KMS-11 (cell line): ENCODE measurements at regions not wholly inside any gene's neighbourhood (a gene's known extent, or its start where the extent isn't known, plus 50 kb on each side); places are given as distances from the start of the nearest gene placed in this dataset.

Source experiments
- H2AFZ ChIP-seq: fragments of 200-600 bp; sonication (generic); 2 replicates; pipeline ENCODE4 v1.6.1; 2016; ENCODE audit warnings: antibody characterized with exemption, mixed run types, low read depth
- H3K27ac ChIP-seq: fragments of 200-600 bp; sonication (generic); 2 replicates; pipeline ENCODE4 v1.6.1; 2016; ENCODE audit warnings: mild to moderate bottlenecking, mixed run types
- H3K27me3 ChIP-seq: fragments of 200-600 bp; sonication (generic); 2 replicates; pipeline ENCODE4 v1.6.1; 2017; ENCODE audit warnings: mild to moderate bottlenecking, low read depth, mixed run types, moderate library complexity; ENCODE audit not compliant: insufficient read depth
- H3K36me3 ChIP-seq: fragments of 200-600 bp; sonication (generic); 2 replicates; pipeline ENCODE4 v1.6.1; 2017; ENCODE audit warnings: mild to moderate bottlenecking, mixed run types; ENCODE audit not compliant: insufficient read depth
- H3K4me1 ChIP-seq: fragments of 200-600 bp; sonication (generic); 2 replicates; pipeline ENCODE4 v1.6.1; 2016; ENCODE audit warnings: mild to moderate bottlenecking, low read depth, mixed run types; ENCODE audit not compliant: poor library complexity, severe bottlenecking
- H3K4me2 ChIP-seq: fragments of 200-600 bp; sonication (generic); 2 replicates; pipeline ENCODE4 v1.7.0; 2016; ENCODE audit warnings: mild to moderate bottlenecking, mixed run types
- H3K4me3 ChIP-seq: fragments of 200-600 bp; sonication (generic); IDR thresholded peaks from 2 replicates; pipeline ENCODE4 v1.6.1; 2017; ENCODE audit warnings: low read depth, low read length, mixed read lengths; ENCODE audit not compliant: insufficient read depth
- H3K79me2 ChIP-seq: fragments of 200-600 bp; sonication (generic); 2 replicates; pipeline ENCODE4 v1.6.1; 2016; ENCODE audit warnings: low read depth, mixed run types; ENCODE audit not compliant: insufficient read depth
- H3K9ac ChIP-seq: fragments of 200-600 bp; sonication (generic); 2 replicates; pipeline ENCODE4 v1.6.1; 2016; ENCODE audit warnings: mild to moderate bottlenecking, mixed run types
- H4K20me1 ChIP-seq: fragments of 200-600 bp; sonication (generic); 2 replicates; pipeline ENCODE4 v1.6.1; 2016; ENCODE audit warnings: mild to moderate bottlenecking, mixed run types; ENCODE audit not compliant: insufficient read depth
- TF ChIP-seq, protein P1 (sequence below): fragments of 200-600 bp; sonication (generic); conservative IDR thresholded peaks from 2 replicates; pipeline ENCODE4 v1.6.1; 2017; ENCODE audit warnings: low read depth, mild to moderate bottlenecking, antibody characterized with exemption, low read length, moderate library complexity, mixed read lengths

DNA sequence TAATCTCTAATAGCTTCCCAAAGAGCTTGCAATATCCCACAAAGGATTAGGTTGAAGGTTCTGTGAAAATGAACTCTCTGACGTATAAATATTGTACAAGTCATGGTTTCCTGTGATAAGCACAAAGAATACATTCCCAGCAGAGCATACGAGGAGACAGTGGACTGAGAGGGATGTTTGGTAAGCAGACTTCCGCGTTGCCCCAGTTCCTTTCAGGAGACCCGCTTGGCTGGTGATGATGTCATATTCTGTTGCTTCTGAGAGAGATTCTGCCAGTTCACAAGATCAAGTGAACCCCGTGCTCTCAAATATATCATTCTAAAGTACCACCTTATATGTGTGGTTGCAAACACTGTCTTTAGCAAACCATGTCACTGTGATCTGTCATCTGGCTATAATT lies 323.9 kb upstream of the CASK start:
- Histone ChIP-seq H4K20me1 (no peaks in the 10 kb centered on the region), H3K27me3 (no peaks in the 10 kb centered on the region), H3K4me3 (no peak overlapping the region), H3K4me1 (no peaks in the 10 kb centered on the region), H3K9ac (no peak overlapping the region), H2AFZ (no peak overlapping the region), H3K4me2 (no peak overlapping the region), H3K36me3 (no peaks in the 10 kb centered on the region), H3K79me2 (no peaks in the 10 kb centered on the region), H3K27ac (no peak overlapping the region)
- TF ChIP-seq, protein P1, sequence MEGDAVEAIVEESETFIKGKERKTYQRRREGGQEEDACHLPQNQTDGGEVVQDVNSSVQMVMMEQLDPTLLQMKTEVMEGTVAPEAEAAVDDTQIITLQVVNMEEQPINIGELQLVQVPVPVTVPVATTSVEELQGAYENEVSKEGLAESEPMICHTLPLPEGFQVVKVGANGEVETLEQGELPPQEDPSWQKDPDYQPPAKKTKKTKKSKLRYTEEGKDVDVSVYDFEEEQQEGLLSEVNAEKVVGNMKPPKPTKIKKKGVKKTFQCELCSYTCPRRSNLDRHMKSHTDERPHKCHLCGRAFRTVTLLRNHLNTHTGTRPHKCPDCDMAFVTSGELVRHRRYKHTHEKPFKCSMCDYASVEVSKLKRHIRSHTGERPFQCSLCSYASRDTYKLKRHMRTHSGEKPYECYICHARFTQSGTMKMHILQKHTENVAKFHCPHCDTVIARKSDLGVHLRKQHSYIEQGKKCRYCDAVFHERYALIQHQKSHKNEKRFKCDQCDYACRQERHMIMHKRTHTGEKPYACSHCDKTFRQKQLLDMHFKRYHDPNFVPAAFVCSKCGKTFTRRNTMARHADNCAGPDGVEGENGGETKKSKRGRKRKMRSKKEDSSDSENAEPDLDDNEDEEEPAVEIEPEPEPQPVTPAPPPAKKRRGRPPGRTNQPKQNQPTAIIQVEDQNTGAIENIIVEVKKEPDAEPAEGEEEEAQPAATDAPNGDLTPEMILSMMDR = no peak

GRCh38 chrX:42246814-42247213 lies 323.5 kb upstream of the CASK start:
- H3K27me3 ChIP-seq = no peaks in the 10 kb centered on the region
- H3K9ac ChIP-seq = no peak overlapping the region
- no peaks in the 10 kb centered on the region for H4K20me1 ChIP-seq
- no peaks in the 10 kb centered on the region for H3K4me1 ChIP-seq
- no peaks in the 10 kb centered on the region for H3K79me2 ChIP-seq
- no peak overlapping the region for H3K4me2 ChIP-seq
- no peak overlapping the region for H3K27ac ChIP-seq
- no peaks in the 10 kb centered on the region for H3K36me3 ChIP-seq
- TF ChIP-seq, protein P1 = no peak
- H2AFZ ChIP-seq = no peak overlapping the region
- no peak overlapping the region for H3K4me3 ChIP-seq

DNA sequence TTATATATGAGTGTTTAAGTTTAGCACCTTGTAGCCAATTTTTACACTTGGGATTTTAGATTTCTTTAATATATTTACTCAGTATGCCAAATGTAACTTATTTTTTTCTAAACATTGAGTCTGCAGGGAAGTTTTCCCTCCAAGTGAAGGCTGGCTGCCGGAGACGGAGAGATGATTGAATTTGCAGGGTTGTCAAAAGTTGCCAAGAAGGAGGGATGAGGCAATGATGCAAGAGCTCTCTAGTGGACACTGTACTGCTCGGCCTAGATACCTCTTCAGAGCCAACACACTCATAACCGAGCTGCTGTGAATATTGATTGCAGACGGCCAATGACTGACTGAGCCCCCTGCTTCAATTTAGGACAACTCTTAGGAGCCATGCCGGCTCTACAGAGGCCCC lies 318.6 kb upstream of the CASK start:
- Histone ChIP-seq H3K36me3 (no peaks in the 10 kb centered on the region), H3K4me1 (no peaks in the 10 kb centered on the region), H3K4me2 (no peak overlapping the region), H2AFZ (no peak overlapping the region), H3K79me2 (no peaks in the 10 kb centered on the region), H4K20me1 (no peaks in the 10 kb centered on the region), H3K9ac (no peak overlapping the region), H3K4me3 (no peak overlapping the region), H3K27me3 (no peaks in the 10 kb centered on the region), H3K27ac (no peak overlapping the region)
- TF ChIP-seq, protein P1 = no peak

GRCh38 chrX:42241421-42241820 lies 318.1 kb upstream of the CASK start:
- Histone ChIP-seq H2AFZ (no peak overlapping the region), H3K36me3 (no peaks in the 10 kb centered on the region), H3K79me2 (no peaks in the 10 kb centered on the region), H3K9ac (no peak overlapping the region), H3K27ac (no peak overlapping the region), H4K20me1 (no peaks in the 10 kb centered on the region), H3K27me3 (no peaks in the 10 kb centered on the region), H3K4me3 (no peak overlapping the region), H3K4me1 (no peaks in the 10 kb centered on the region), H3K4me2 (no peak overlapping the region)
- TF ChIP-seq, protein P1 = no peak
